Activated T-cell treated with anti-CD3 and anti-CD28 coated beads for 24 hours (primary cell): ENCODE measurements at regions not wholly inside any gene's neighbourhood (a gene's known extent, or its start where the extent isn't known, plus 50 kb on each side); places are given as distances from the start of the nearest gene placed in this dataset.
"Not testable (repeated sequence)": the region's sequence is repeated elsewhere in the genome, so short reads cannot be mapped to it uniquely, and the experiment has no call there.

Source experiments
- DNase-seq: peaks from one replicate; pipeline ENCODE4 v3.0.0-alpha.2; 2020; ENCODE audit warnings: low read depth

DNA sequence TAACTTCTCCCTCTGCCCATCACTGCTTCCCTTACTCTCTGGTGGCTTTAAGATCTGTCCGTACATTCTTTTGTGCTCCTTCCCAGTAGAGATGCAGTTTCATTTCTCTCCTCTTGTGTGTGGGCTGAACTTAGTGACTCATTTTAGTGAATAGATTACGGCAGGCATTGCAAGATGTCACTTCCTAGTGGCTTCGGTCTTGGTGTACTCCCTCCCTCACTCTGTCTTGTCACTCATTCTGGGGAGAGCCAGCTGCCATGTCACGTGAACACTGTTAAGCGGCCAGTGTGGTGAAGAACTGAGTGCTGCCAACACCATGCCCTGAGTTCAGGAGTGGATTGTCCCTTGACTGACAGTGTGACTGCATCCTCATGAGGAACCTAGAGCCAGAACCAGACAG is 115.9 kb downstream of the OTOR start:
- no peak for DNase-seq

- DNase-seq: no peak
Measured at GRCh38 chr20:16864963-16865362, 116.8 kb downstream of the OTOR start.

- no peak for DNase-seq
Measured at GRCh38 chr20:16865406-16865805, 117.2 kb downstream of the OTOR start.

DNA sequence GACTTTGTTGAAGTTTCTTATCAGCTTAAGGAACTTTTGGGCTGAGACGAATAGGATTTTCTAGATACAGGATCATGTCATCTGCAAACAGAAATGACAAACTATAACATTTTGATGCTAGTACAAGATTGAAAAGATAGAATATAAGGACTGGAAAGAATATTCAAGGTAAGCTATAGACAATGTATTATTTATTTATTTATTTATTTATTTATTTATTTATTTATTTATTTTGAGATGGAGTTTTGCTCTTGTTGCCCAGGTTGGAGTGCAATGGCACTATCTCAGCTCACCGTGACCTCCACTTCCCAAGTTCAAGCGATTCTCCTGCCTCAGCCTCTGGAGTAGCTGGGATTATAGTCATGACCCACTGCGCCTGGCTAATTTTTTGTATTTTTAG is 125.0 kb downstream of the OTOR start:
- not testable (repeated sequence) for DNase-seq

DNA sequence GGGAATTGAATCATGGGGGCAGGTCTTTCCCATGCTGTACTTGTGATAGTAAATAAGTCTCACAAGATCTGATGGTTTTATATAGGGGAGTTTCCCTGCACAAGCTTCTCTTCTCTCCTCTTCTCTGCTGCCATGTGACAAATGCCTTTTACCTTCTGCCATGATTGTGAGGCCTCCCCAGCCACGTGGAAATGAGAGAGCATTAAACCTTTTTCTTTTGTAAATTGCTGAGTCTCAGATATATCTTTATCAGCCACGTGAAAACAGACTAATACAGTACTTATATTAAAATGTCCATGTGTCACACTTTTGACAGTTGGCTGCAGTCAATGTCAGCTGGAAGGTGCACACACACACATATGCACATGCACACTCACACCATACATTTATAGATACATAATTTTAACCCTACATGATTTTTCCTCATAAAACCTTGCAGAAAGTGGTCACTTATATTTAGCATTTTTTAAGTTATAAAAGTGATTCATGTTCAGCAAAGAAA is 128.9 kb downstream of the OTOR start:
- DNase-seq: no peak

- no peak for DNase-seq
Measured at GRCh38 chr20:16885746-16886145, 137.6 kb downstream of the OTOR start.

- DNase-seq: no peak
Measured at GRCh38 chr20:16898433-16898832, 150.3 kb downstream of the OTOR start.

- no peak for DNase-seq
Measured at GRCh38 chr20:16902662-16903061, 154.5 kb downstream of the OTOR start.

- DNase-seq: no peak
Measured at GRCh38 chr20:16904751-16905150, 156.6 kb downstream of the OTOR start.

DNA sequence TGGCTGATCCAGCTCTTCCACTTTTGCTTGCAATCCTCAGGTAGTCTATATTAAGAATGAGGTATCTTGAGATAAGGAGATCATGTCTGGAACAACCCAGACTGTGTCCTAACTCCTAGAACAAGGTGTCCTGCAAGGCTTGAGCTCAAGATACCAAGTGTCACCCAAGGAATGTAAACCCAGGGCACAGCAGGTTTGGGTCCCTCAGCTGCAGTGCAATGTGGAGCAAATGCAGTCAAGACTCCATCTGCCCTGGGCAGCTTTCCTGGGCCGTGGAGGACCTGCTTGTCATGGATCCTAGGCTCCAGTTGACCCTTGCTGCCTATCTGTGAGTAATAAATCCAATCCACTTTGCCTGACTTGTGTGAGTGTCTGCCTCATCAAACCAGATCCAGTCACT is 166.1 kb downstream of the OTOR start:
- no peak for DNase-seq

DNA sequence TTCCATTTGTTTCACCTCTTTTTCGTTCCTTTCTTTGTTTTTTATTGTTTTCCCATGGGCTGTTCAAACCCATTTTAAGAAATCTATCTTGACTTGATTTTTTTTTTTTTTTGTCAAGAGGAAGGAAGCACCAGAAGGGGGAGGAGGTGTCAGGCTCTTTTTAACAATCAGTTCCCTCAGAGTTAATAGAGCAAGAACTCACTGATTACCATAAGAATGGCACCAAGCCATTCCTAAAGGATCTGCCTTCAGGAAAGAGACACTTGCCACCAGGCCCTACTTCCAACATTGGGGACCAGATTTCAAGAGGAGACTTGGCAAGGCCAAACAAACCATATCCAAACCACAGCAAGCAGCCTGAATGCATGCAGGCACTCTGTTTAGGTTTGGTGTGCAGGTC is 168.0 kb downstream of the OTOR start:
- no peak for DNase-seq

DNA sequence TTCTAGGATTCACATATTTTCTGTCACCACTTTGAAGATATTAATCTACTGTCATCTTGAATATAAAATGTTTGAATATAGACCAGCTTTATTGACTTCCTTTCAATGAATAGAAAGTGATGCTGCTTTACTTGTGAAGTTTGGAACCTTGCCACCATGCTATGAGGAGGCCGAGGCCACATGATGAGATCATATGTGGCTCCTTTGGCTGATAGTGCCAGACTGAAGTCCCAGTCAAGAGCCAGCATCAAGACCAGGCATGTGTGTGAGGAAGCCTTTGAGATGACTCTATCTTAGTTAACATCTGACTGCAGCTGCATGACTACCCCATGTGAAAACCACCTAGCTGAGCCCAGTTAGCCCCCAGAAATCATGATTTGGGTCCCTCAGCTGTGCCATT is 169.5 kb downstream of the OTOR start:
- no peak for DNase-seq

GRCh38 chr20:16918366-16918765 is 170.2 kb downstream of the OTOR start:
- DNase-seq: no peak

- DNase-seq: no peak
Measured at GRCh38 chr20:16919841-16920240, 171.7 kb downstream of the OTOR start.

DNA sequence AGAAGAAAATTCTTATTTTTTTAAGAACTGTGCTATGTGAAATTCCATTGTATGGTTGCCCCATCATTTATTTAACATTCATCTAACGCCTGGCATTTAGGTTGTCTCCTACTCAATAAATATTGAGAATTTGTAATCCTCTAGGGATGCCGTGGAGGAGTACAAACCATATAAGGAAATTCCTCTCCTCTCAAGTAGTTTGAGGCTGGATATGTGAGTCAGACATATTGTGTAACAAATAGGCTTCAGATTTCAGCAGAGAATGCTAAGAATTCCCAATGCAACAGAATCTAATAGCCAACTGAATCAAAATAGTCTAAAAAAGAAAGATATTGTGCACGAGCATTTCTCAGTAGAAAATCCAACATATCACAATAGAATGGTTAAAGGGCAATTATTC is 174.7 kb downstream of the OTOR start:
- no peak for DNase-seq

DNA sequence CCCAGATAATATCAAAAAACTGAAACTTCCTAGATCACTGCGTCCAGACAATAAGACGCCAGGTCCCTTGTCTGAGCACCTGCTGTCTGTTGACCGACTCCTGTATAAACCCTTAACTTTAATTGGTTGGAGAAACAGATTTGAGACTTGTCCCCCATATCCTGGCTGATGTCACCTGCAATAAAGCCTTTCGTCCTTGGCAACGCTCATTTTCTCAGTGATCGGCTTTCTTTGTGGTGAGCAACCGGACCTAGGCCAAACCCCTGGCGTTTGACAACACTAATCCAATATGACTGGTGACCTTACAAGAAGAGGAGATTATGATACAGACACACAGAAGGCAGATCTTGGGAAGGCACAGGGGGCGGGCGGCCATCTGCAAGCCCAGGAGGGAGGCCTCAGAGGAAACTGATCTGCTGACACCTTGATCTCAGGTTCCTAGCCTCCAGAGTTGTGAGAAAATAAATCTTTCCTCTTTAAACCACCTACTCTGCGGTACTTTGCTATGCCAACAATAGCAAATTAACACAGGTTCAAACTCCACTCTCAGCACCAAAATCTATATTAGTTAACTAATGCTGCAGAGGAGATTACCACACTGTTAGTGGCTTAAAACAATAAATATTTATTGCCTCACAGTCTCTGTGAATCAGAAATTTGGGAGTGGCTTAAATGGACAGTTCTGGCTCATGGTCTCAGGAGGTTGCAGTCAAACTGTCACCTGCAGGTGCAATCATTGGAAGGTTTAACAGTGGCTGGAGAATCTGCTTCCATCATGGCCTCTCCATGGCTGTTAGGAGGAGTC is 178.7 kb downstream of the OTOR start:
- DNase-seq: no peak

GRCh38 chr20:16929756-16930155 is 181.6 kb downstream of the OTOR start:
- DNase-seq: no peak

GRCh38 chr20:16930656-16931055 is 182.5 kb downstream of the OTOR start:
- no peak for DNase-seq

DNA sequence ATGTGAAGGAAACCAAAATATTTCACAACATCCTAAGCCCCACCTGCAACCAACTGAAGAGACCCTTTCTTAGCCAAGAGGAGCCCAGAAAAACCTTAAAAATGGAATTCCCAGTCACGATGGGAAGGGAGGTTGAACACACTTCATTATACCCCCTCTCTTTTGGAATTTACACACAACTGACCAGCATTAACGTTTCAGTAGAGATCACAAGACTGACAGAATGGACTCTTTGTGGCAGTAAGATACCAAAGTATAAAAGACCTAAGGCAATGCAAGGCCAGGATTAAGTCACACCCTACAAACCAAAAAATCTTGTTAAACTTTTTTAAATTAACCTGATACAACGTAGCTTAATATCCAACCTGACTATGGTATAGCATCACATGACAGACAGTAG is 190.9 kb downstream of the OTOR start:
- no peak for DNase-seq

DNA sequence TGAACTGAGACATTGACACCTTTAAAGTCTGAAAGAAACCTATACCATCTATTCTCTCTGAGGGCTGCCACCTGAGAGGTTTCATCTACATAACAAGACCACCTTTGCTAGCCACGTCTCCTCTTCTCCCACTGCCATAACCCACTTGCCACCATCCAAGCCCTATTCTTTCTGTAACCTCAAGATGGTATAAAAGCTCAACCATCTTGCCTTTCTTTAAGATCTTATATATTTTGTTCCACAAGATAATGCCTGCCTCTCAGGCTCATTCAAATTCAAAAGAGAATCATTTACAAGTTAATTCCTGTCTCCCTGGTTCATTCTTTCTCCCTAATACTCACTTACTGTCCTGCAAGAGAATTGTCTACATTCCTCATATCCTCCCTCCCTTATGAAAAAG is 192.5 kb downstream of the OTOR start:
- DNase-seq: no peak

DNA sequence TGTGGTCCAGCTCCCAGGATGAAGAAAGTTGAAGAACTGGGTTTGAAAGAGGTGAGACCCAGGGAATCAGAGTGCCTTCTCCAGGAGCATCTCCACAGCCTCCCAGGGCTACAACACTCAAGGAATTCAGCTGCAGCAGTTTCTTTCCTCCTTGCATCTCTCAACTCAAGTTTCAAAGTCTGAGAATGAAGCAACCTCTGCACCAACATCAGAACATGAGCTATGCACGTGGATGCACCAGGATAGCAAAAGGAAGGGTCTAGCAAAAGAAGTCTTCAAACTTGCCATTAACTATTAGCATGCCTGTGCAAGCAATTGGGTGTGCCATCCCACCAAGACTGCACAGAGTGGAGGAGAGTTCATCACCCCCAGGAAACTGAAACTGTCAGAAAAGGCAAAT is 193.9 kb downstream of the OTOR start:
- no peak for DNase-seq

- DNase-seq: no peak
Measured at GRCh38 chr20:16942756-16943155, 194.6 kb downstream of the OTOR start.

GRCh38 chr20:16944745-16945144 is 196.6 kb downstream of the OTOR start:
- no peak for DNase-seq

DNA sequence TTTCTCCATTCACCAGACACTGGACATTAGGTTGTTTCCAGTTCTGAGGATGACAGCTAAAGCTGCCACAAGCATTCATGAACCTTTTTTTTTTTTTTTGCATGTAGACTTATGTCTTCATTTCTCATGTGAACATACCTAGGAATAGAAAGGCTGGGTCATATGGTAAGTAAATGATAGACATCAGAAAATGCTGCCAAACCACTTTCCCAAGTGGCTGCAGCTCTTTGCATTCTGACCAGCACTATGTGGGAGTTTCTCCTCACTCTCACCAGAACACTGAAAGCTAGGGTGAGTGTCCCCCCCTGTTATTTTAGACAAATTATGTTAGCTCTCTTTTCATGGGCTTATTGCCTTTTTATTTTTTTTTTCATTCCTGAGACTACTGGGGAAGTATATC is 197.5 kb downstream of the OTOR start:
- DNase-seq: no peak
